GM19467 (cell line): ENCODE measurements at regions not wholly inside any gene's neighbourhood (a gene's known extent, or its start where the extent isn't known, plus 50 kb on each side); places are given as distances from the start of the nearest gene placed in this dataset.
"Not testable (repeated sequence)": the region's sequence is repeated elsewhere in the genome, so short reads cannot be mapped to it uniquely, and the experiment has no call there.

Source experiments
- ATAC-seq: cut with Tn5 transposase; IDR thresholded peaks from one replicate; pipeline ENCODE4 v1.9.1; 2021; ENCODE audit warnings: mild to moderate bottlenecking, moderate library complexity; ENCODE audit not compliant: unreplicated experiment

GRCh38 chr4:77500801-77501200, 104.8 kb upstream of the CXCL13 start:
- ATAC-seq = no peak

GRCh38 chr4:77501240-77501639, 104.4 kb upstream of the CXCL13 start:
- ATAC-seq = no peak

GRCh38 chr4:77501851-77502250, 103.8 kb upstream of the CXCL13 start:
- ATAC-seq = no peak

GRCh38 chr4:77504407-77504806, 101.2 kb upstream of the CXCL13 start:
- no peak for ATAC-seq

- no peak for ATAC-seq
These were observed 100.2 kb upstream of the CXCL13 start for GRCh38 chr4:77505275-77505957.

GRCh38 chr4:77505958-77506319, 99.7 kb upstream of the CXCL13 start:
- no peak for ATAC-seq

GRCh38 chr4:77510367-77510766, 95.3 kb upstream of the CXCL13 start:
- no peak for ATAC-seq

GRCh38 chr4:77525538-77525937, 80.1 kb upstream of the CXCL13 start:
- ATAC-seq = no peak

- ATAC-seq = not testable (repeated sequence)
These were observed 77.7 kb upstream of the CXCL13 start for GRCh38 chr4:77527900-77528299.

GRCh38 chr4:77538144-77538543, 67.5 kb upstream of the CXCL13 start:
- no peak for ATAC-seq

- ATAC-seq = no peak
These were observed 67.0 kb upstream of the CXCL13 start for GRCh38 chr4:77538574-77539157.
